PC-3 (cell line): ENCODE measurements at regions not wholly inside any gene's neighbourhood (a gene's known extent, or its start where the extent isn't known, plus 50 kb on each side); places are given as distances from the start of the nearest gene placed in this dataset.
"Not testable (repeated sequence)": the region's sequence is repeated elsewhere in the genome, so short reads cannot be mapped to it uniquely, and the experiment has no call there.

Experiments
- EZH2 ChIP-seq: fragments of 300-600 bp; sonication (generic); IDR thresholded peaks from one replicate; pipeline ENCODE4 v1.6.1; 2017; ENCODE audit warnings: antibody characterized with exemption, mild to moderate bottlenecking, low read length; ENCODE audit not compliant: unreplicated experiment
- EZH2phosphoT487 ChIP-seq: fragments of 300-600 bp; sonication (generic); IDR thresholded peaks from 2 replicates; pipeline ENCODE4 v1.6.1; 2018; ENCODE audit warnings: mild to moderate bottlenecking, antibody characterized with exemption, low read length, borderline replicate concordance
- TF ChIP-seq, protein P1 (sequence below): fragments of 300-600 bp; sonication (generic); conservative IDR thresholded peaks from 2 replicates; pipeline ENCODE4 v1.5.1; 2017; ENCODE audit warnings: antibody characterized with exemption, low read depth, mild to moderate bottlenecking, low read length

DNA sequence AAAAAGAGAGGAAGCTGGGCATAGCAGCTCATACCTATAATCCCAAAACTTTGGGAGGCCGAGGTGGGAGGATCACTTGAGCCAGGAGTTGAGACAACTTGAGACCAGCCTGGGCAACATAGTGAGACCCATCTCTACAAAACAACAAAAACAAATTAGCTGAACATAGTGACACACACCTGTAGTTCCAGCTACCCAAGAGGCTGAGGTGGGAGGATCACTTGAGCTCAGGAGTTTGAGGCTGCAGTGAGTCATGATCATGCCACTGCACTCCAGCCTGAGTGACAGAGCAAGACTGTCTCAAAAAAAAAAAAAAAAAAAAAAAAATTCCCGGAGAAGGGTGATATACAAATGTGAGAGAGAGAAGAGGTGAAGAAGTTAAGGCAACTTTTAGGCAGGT is 143.8 kb downstream of the GLUL start:
- TF ChIP-seq, protein P1, sequence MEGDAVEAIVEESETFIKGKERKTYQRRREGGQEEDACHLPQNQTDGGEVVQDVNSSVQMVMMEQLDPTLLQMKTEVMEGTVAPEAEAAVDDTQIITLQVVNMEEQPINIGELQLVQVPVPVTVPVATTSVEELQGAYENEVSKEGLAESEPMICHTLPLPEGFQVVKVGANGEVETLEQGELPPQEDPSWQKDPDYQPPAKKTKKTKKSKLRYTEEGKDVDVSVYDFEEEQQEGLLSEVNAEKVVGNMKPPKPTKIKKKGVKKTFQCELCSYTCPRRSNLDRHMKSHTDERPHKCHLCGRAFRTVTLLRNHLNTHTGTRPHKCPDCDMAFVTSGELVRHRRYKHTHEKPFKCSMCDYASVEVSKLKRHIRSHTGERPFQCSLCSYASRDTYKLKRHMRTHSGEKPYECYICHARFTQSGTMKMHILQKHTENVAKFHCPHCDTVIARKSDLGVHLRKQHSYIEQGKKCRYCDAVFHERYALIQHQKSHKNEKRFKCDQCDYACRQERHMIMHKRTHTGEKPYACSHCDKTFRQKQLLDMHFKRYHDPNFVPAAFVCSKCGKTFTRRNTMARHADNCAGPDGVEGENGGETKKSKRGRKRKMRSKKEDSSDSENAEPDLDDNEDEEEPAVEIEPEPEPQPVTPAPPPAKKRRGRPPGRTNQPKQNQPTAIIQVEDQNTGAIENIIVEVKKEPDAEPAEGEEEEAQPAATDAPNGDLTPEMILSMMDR = not testable (repeated sequence)
- not testable (repeated sequence) for TF ChIP-seq EZH2phosphoT487, EZH2
